ENCODE measurements at regions not wholly inside any gene's neighbourhood (a gene's known extent, or its start where the extent isn't known, plus 50 kb on each side); places are given as distances from the start of the nearest gene placed in this dataset.
"Not testable (repeated sequence)": the region's sequence is repeated elsewhere in the genome, so short reads cannot be mapped to it uniquely, and the experiment has no call there.

GRCh38 chr3:124299831-124300230 is 307.9 kb upstream of the ROPN1 start:
- no peak for DNase-seq (ENCODE audit: extremely low read depth in 1 of 2, low read depth in 1 of 2)

- no peak for DNase-seq (ENCODE audit: extremely low read depth in 1 of 2, low read depth in 1 of 2)
Measured at GRCh38 chr3:124300416-124300815, 308.5 kb upstream of the ROPN1 start.

GRCh38 chr3:124303305-124303910 is 311.5 kb upstream of the ROPN1 start:
- DNase-seq (ENCODE audit: extremely low read depth in 1 of 2, low read depth in 1 of 2) = no peak

GRCh38 chr3:124306665-124307064 is 314.7 kb upstream of the ROPN1 start:
- DNase-seq (ENCODE audit: extremely low read depth in 1 of 2, low read depth in 1 of 2) = no peak

GRCh38 chr3:124313621-124314020 is 321.7 kb upstream of the ROPN1 start:
- no peak for DNase-seq (ENCODE audit: extremely low read depth in 1 of 2, low read depth in 1 of 2)

- DNase-seq (ENCODE audit: extremely low read depth in 1 of 2, low read depth in 1 of 2) = no peak
Measured at GRCh38 chr3:124315215-124316033, 323.5 kb upstream of the ROPN1 start.

GRCh38 chr3:124316034-124316287 is 324.0 kb upstream of the ROPN1 start:
- DNase-seq (ENCODE audit: extremely low read depth in 1 of 2, low read depth in 1 of 2) = no peak

- DNase-seq (ENCODE audit: extremely low read depth in 1 of 2, low read depth in 1 of 2) = no peak
Measured at GRCh38 chr3:124318014-124318413, 326.1 kb upstream of the ROPN1 start.

GRCh38 chr3:124318656-124319055 is 326.7 kb upstream of the ROPN1 start:
- no peak for DNase-seq (ENCODE audit: extremely low read depth in 1 of 2, low read depth in 1 of 2)

GRCh38 chr3:124320976-124321375 is 329.1 kb upstream of the ROPN1 start:
- DNase-seq (ENCODE audit: extremely low read depth in 1 of 2, low read depth in 1 of 2) = no peak

- DNase-seq (ENCODE audit: extremely low read depth in 1 of 2, low read depth in 1 of 2) = no peak
Measured at GRCh38 chr3:124322309-124322880, 330.5 kb upstream of the ROPN1 start.

- DNase-seq (ENCODE audit: extremely low read depth in 1 of 2, low read depth in 1 of 2) = no peak
Measured at GRCh38 chr3:124322966-124323365, 331.0 kb upstream of the ROPN1 start.

GRCh38 chr3:124325248-124325647 is 333.3 kb upstream of the ROPN1 start:
- DNase-seq (ENCODE audit: extremely low read depth in 1 of 2, low read depth in 1 of 2) = no peak

- no peak for DNase-seq (ENCODE audit: extremely low read depth in 1 of 2, low read depth in 1 of 2)
Measured at GRCh38 chr3:124329723-124330122, 337.8 kb upstream of the ROPN1 start.

- DNase-seq (ENCODE audit: extremely low read depth in 1 of 2, low read depth in 1 of 2) = no peak
Measured at GRCh38 chr3:124333931-124334640, 342.2 kb upstream of the ROPN1 start.

GRCh38 chr3:124336067-124336656 is 344.2 kb upstream of the ROPN1 start:
- DNase-seq (ENCODE audit: extremely low read depth in 1 of 2, low read depth in 1 of 2) = no peak

GRCh38 chr3:124345845-124346244 is 353.9 kb upstream of the ROPN1 start:
- no peak for DNase-seq (ENCODE audit: extremely low read depth in 1 of 2, low read depth in 1 of 2)

GRCh38 chr3:124346487-124346886 is 354.6 kb upstream of the ROPN1 start:
- DNase-seq (ENCODE audit: extremely low read depth in 1 of 2, low read depth in 1 of 2) = no peak

GRCh38 chr3:124347418-124347817 is 355.5 kb upstream of the ROPN1 start:
- no peak for DNase-seq (ENCODE audit: extremely low read depth in 1 of 2, low read depth in 1 of 2)

- not testable (repeated sequence) for DNase-seq (ENCODE audit: extremely low read depth in 1 of 2, low read depth in 1 of 2)
Measured at GRCh38 chr3:124348555-124348954, 356.6 kb upstream of the ROPN1 start.

GRCh38 chr3:124351430-124352148 is 359.7 kb upstream of the ROPN1 start:
- DNase-seq (ENCODE audit: extremely low read depth in 1 of 2, low read depth in 1 of 2) = no peak
